ENCODE measurements at regions not wholly inside any gene's neighbourhood (a gene's known extent, or its start where the extent isn't known, plus 50 kb on each side); places are given as distances from the start of the nearest gene placed in this dataset.
"Not testable (repeated sequence)": the region's sequence is repeated elsewhere in the genome, so short reads cannot be mapped to it uniquely, and the experiment has no call there.

DNA sequence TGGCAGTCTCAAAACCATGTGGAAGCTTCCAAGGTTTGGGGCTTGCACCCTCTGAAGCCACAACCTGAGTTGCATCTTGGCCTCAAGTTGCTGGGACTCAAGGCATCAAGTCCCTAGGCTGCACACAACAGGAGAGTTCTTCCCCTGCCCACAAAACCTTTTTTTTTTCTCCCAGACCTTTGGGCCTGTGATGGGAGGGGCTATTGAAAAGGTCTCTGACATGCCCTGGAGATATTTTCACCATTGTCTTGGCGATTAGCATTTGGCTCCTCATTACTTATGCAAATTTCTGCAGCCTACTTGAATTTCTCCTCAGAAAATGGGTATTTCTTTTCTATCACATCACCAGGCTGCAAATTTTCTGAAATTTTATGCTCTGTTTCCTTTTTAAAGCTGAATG, 349.5 kb upstream of the EDA2R start:
- intact Hi-C loops (cut with DNase I; ENCODE audit: low total_unique reads): no loop called here
- H3K9me3 ChIP-seq: no peaks in the 10 kb centered on the region
- H3K4me3 ChIP-seq: no peak overlapping the region
- no peaks in the 10 kb centered on the region for H3K36me3 ChIP-seq (ENCODE audit: low read depth, missing control alignments)
- DNase-seq: no peak
- no peaks in the 10 kb centered on the region for H3K4me1 ChIP-seq
- TF ChIP-seq POLR2A (IDR thresholded peaks at IDR 0.05): no peak
- TF ChIP-seq, protein P1, sequence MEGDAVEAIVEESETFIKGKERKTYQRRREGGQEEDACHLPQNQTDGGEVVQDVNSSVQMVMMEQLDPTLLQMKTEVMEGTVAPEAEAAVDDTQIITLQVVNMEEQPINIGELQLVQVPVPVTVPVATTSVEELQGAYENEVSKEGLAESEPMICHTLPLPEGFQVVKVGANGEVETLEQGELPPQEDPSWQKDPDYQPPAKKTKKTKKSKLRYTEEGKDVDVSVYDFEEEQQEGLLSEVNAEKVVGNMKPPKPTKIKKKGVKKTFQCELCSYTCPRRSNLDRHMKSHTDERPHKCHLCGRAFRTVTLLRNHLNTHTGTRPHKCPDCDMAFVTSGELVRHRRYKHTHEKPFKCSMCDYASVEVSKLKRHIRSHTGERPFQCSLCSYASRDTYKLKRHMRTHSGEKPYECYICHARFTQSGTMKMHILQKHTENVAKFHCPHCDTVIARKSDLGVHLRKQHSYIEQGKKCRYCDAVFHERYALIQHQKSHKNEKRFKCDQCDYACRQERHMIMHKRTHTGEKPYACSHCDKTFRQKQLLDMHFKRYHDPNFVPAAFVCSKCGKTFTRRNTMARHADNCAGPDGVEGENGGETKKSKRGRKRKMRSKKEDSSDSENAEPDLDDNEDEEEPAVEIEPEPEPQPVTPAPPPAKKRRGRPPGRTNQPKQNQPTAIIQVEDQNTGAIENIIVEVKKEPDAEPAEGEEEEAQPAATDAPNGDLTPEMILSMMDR (IDR thresholded peaks at IDR 0.05): no peak
- H3K27me3 ChIP-seq: no peaks in the 10 kb centered on the region
- WGBS, 2 donors: 18 to 43% methylated on average over 1 of the region's 1 CpG
- no peak overlapping the region for H3K27ac ChIP-seq

DNA sequence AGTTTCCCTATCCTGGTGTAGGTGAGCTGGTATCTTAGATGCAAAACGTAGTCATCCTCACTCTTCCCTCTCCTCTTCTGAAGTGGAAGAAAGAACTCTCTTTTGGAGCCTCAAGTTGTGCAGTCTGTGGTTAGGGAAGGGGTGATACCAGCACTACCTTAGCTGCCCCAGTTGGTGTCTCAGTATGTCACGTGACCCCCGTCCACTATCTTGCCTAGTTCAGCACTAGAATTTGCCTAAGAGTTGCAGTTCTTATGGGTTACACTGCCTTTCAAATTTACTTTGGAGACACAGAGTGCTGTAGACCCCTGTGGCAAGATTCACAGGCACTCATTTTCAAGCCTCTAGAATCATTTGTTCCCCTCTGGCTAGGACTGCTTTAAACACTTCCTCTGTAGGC, 322.8 kb upstream of the EDA2R start:
- intact Hi-C loops (cut with DNase I; ENCODE audit: low total_unique reads): no loop called here
- TF ChIP-seq, protein P1 (IDR thresholded peaks at IDR 0.05): no peak
- no peak for TF ChIP-seq POLR2A (IDR thresholded peaks at IDR 0.05)
- DNase-seq: no peak
- Histone ChIP-seq H3K4me3 (no peak overlapping the region), H3K4me1 (no peaks in the 10 kb centered on the region), H3K27me3 (no peaks in the 10 kb centered on the region), H3K9me3 (no peaks in the 10 kb centered on the region), H3K36me3 (ENCODE audit: low read depth, missing control alignments) (no peaks in the 10 kb centered on the region), H3K27ac (no peak overlapping the region)
- WGBS, 2 donors: 66 to 69% methylated on average over 3 of the region's 3 CpGs

DNA sequence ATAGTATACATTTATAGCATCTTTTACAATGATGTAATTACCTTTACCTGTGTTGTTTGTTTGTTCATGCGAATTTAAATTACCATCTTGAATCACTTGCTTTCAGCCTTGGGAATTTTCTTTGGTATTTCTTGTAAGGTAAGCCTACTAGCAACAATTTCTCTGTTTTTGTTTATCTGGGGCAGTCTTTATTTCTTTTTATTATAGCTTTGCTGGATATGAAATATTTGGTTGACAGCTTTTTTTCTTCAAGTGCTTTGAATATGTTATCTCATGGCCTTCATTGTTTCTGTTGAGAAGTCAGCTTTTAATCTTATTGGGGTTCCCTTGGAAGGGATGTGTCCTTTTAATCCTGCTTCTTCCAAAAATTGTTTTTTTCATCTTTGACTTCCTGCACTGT, 292.8 kb upstream of the EDA2R start:
- H3K4me3 ChIP-seq: no peak overlapping the region
- H3K9me3 ChIP-seq: no peaks in the 10 kb centered on the region
- intact Hi-C loops (cut with DNase I; ENCODE audit: low total_unique reads): no loop called here
- H3K36me3 ChIP-seq (ENCODE audit: low read depth, missing control alignments): no peaks in the 10 kb centered on the region
- no peaks in the 10 kb centered on the region for H3K27me3 ChIP-seq
- WGBS, 2 donors: 74 to 92% methylated on average over 1 of the region's 1 CpG
- no peak overlapping the region for H3K27ac ChIP-seq
- TF ChIP-seq, protein P1 (IDR thresholded peaks at IDR 0.05): no peak
- no peak for TF ChIP-seq POLR2A (IDR thresholded peaks at IDR 0.05)
- DNase-seq: no peak
- H3K4me1 ChIP-seq: no peaks in the 10 kb centered on the region

DNA sequence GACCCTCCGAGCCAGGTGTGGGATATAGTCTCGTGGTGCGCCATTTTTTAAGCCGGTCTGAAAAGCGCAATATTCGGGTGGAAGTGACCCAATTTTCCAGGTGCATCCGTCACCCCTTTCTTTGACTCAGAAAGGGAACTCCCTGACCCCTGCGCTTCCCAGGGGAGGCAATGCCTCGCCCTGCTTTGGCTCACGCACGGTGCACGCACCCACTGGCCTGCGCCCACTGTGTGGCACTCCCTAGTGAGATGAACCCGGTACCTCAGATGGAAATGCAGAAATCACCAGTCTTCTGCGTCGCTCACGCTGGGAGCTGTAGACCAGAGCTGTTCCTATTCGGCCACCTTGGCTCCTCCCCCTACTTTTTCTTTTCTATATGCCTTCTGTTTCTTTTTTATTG, 291.6 kb upstream of the EDA2R start:
- H3K9me3 ChIP-seq; H3K4me3 ChIP-seq; H3K27ac ChIP-seq; H3K36me3 ChIP-seq (ENCODE audit: low read depth, missing control alignments); H3K27me3 ChIP-seq; H3K4me1 ChIP-seq; intact Hi-C loops (cut with DNase I; ENCODE audit: low total_unique reads); DNase-seq: not testable (repeated sequence)
- WGBS, 2 donors: 93 to 94% methylated on average over 5 to 18 of the region's 18 CpGs

DNA sequence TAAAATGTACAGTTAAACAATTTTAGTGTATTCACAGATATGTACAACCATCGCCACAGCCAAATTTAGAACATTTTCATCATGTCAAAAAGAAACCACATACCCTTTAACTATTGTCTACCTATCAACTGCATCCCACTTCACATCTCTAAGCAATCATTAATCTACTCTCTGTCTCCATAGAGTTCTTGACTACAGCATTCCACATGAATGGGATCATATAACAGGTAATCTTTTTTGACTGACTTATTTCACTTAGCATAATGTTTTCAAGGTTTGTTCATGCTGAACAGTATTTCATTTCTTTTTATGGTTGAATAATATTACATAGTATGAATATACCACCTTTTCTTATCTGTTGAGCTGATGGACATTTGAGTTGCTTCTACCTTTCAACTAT, 281.4 kb upstream of the EDA2R start:
- Histone ChIP-seq H3K27me3 (no peaks in the 10 kb centered on the region), H3K4me3 (no peak overlapping the region), H3K9me3 (no peaks in the 10 kb centered on the region), H3K27ac (no peak overlapping the region), H3K4me1 (no peaks in the 10 kb centered on the region), H3K36me3 (ENCODE audit: low read depth, missing control alignments) (no peaks in the 10 kb centered on the region)
- no peak for DNase-seq
- no peak for TF ChIP-seq POLR2A (IDR thresholded peaks at IDR 0.05)
- TF ChIP-seq, protein P1 (IDR thresholded peaks at IDR 0.05): no peak
- intact Hi-C loops (cut with DNase I; ENCODE audit: low total_unique reads): no loop called here
- WGBS, 2 donors: 71 to 96% methylated on average over 1 of the region's 1 CpG
